SK-N-SH (cell line): ENCODE measurements at regions not wholly inside any gene's neighbourhood (a gene's known extent, or its start where the extent isn't known, plus 50 kb on each side); places are given as distances from the start of the nearest gene placed in this dataset.

Experiments
- NFIC ChIP-seq: IDR thresholded peaks from 2 replicates; pipeline ENCODE4 v1.4.0; 2012; ENCODE audit warnings: borderline replicate concordance
- TF ChIP-seq, protein P1 (sequence below): IDR thresholded peaks from 2 replicates; pipeline ENCODE4; 2012

GRCh38 chr2:9758741-9759140 is 84.5 kb upstream of the TAF1B start:
- no peak for TF ChIP-seq NFIC
- TF ChIP-seq, protein P1, sequence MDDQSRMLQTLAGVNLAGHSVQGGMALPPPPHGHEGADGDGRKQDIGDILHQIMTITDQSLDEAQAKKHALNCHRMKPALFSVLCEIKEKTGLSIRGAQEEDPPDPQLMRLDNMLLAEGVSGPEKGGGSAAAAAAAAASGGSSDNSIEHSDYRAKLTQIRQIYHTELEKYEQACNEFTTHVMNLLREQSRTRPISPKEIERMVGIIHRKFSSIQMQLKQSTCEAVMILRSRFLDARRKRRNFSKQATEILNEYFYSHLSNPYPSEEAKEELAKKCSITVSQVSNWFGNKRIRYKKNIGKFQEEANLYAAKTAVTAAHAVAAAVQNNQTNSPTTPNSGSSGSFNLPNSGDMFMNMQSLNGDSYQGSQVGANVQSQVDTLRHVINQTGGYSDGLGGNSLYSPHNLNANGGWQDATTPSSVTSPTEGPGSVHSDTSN = no peak
